Body of pancreas (tissue), 4 donors: ENCODE measurements at regions not wholly inside any gene's neighbourhood (a gene's known extent, or its start where the extent isn't known, plus 50 kb on each side); places are given as distances from the start of the nearest gene placed in this dataset.
A peak's percentile ranks its signal among the peaks of the same experiment; 100 is the strongest.

Experiments used
- ATAC-seq: fragments of 150-250 bp; one replicate; pipeline ENCODE4 v1.9.1; 2016
- DNase-seq, 4 donors: peaks; one replicate each; pipeline ENCODE4 v3.0.0-alpha.2; 2019
- H3K27ac ChIP-seq, 4 donors: fragments of 200-600 bp; sonication (generic); 1 replicate in 3 of 4; 2 replicates in 1 of 4; pipeline versions ENCODE4 v1.5.1 to v1.6.1; 2016 to 2019; ENCODE audit warnings: mild to moderate bottlenecking in 1 of 4, mixed read lengths in 1 of 4, moderate library complexity in 1 of 4
- H3K27me3 ChIP-seq, 2 donors: fragments of 200-600 bp; sonication (generic); one replicate each; pipeline ENCODE4 v1.6.0; 2016; ENCODE audit warnings: mild to moderate bottlenecking in 1 of 2
- H3K36me3 ChIP-seq, 2 donors: fragments of 200-600 bp; sonication (generic); replicated peaks in 1 of 2; 2 replicates each; pipeline ENCODE4 v1.5.1; 2016; ENCODE audit warnings: low read depth in 2 of 2; ENCODE audit not compliant: insufficient read depth in 1 of 2
- H3K4me1 ChIP-seq: fragments of 200-600 bp; sonication (generic); one replicate; pipeline ENCODE4 v1.6.0; 2016
- H3K4me3 ChIP-seq, 2 donors: fragments of 200-600 bp; sonication (generic); 1 replicate in 1 of 2; 2 replicates in 1 of 2; pipeline ENCODE4 v1.5.1; 2016 to 2019
- H3K9me3 ChIP-seq, 3 donors: fragments of 200-600 bp; sonication (generic); 1 replicate in 2 of 3; 2 replicates in 1 of 3; pipeline ENCODE4 v1.5.1; 2016
- POLR2A ChIP-seq, 3 donors: fragments of 450-650 bp; IDR thresholded peaks; one replicate each; pipeline ENCODE4 v1.6.1; 2016; ENCODE audit warnings: antibody characterized with exemption in 3 of 3, mild to moderate bottlenecking in 2 of 3
- WGBS, 2 donors: methylation state at CpG; one replicate each; pipeline ENCODE4 v1.1.5; 2017; 5-methylcytosine and 5-hydroxymethylcytosine counted together
- intact Hi-C: fragments of 100-400 bp; cut with DNase I; formaldehyde crosslinking; loops from one replicate; pipeline ENCODE4 v1.15.1; 2023
- TF ChIP-seq, protein P1 (sequence below), 7 experiments: fragments of 450-650 bp in 4 of 7; fragments of 200-600 bp in 3 of 7; sonication (generic) in 3 of 7; IDR thresholded peaks; one replicate each; pipeline ENCODE4 v1.5.1; 2016 to 2019; ENCODE audit warnings: antibody characterized with exemption in 7 of 7

DNA sequence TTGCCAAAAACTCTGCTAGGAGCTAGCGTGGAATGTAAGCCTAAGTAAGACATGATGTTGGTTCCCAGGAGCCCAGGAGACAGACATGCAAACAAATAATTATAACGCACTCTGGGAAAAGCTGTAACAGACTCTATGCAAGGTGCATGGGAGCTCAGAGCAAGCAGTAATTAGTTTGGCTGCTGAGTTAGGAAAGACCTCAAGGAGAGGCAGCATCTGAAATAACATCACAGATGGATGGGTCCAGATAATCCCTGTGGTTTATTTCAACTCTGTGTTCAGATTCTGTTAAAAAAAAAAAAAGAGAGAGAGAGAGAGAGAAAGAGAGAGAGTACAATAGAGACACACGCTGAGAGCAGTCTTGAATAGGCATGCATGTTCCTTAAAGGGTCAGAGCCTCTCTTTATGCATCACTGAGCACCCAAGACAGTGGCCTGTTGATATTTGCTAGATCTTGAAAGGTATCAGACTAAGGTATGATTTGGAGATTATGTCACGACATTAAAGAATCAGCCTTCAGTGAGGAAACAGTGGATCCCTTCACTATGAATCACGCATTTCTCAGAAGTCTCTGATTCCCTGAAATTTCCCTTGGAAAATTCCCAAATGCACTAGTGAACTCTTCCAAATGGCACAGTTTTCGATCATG lies 124.4 kb upstream of the LIPC start:
- H3K27ac ChIP-seq = no peak overlapping the region
- 57 to 63% methylated on average over 6 of the region's 6 CpGs for WGBS, 2 donors
- DNase-seq (no peak), ATAC-seq (no peak)
- no peaks in the 10 kb centered on the region for H3K27me3 ChIP-seq
- intact Hi-C loops = no loop called here
- TF ChIP-seq, protein P1, sequence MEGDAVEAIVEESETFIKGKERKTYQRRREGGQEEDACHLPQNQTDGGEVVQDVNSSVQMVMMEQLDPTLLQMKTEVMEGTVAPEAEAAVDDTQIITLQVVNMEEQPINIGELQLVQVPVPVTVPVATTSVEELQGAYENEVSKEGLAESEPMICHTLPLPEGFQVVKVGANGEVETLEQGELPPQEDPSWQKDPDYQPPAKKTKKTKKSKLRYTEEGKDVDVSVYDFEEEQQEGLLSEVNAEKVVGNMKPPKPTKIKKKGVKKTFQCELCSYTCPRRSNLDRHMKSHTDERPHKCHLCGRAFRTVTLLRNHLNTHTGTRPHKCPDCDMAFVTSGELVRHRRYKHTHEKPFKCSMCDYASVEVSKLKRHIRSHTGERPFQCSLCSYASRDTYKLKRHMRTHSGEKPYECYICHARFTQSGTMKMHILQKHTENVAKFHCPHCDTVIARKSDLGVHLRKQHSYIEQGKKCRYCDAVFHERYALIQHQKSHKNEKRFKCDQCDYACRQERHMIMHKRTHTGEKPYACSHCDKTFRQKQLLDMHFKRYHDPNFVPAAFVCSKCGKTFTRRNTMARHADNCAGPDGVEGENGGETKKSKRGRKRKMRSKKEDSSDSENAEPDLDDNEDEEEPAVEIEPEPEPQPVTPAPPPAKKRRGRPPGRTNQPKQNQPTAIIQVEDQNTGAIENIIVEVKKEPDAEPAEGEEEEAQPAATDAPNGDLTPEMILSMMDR (IDR thresholded peaks at IDR 0.05) = no peak
- no peak for TF ChIP-seq POLR2A (IDR thresholded peaks at IDR 0.05)
- no peaks in the 10 kb centered on the region for H3K4me1 ChIP-seq
- H3K4me3 ChIP-seq = no peak overlapping the region
- no peaks in the 10 kb centered on the region for H3K9me3 ChIP-seq
- no peaks in the 10 kb centered on the region for H3K36me3 ChIP-seq

DNA sequence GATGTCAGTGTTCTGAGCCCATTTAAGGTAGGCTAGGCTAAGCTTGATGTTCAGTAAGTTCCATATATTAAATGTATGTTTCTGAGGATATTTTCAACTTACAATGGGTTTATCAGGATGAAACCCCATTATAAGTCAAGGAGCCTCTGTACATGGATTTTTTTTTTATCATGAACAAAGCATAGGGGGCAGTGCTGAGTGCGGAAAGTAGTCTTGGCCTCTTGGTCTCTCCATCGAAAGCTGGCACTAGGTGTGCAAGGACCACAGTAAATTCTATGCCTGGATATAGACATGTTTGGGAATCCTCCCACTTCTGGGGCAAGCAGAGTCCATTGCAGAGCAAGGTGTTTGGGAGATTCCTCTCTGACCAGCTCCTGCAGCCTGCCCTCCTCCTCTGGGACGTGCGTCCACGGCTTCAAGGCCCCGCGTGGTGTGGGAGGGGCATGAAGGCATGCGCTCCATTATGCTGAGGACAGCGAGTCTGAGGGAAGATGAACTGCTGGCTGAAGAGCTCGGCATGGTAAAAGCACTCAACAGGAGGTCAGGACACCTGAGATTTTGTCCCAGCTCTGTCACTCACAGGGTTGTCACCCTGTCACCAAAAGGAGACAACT lies 122.9 kb upstream of the LIPC start:
- WGBS, 2 donors = 73 to 81% methylated on average over 5 to 10 of the region's 10 CpGs
- no peaks in the 10 kb centered on the region for H3K4me1 ChIP-seq
- no peak for TF ChIP-seq POLR2A (IDR thresholded peaks at IDR 0.05)
- TF ChIP-seq, protein P1 (IDR thresholded peaks at IDR 0.05) = no peak
- no peaks in the 10 kb centered on the region for H3K27me3 ChIP-seq
- H3K27ac ChIP-seq = no peak overlapping the region
- ATAC-seq (no peak), DNase-seq (no peak)
- no peak overlapping the region for H3K4me3 ChIP-seq
- H3K9me3 ChIP-seq = no peaks in the 10 kb centered on the region
- H3K36me3 ChIP-seq = no peaks in the 10 kb centered on the region
- intact Hi-C loops = no loop called here

GRCh38 chr15:58309963-58310928 lies 121.5 kb upstream of the LIPC start:
- no peaks in the 10 kb centered on the region for H3K27me3 ChIP-seq
- DNase-seq = peak in 2 of 4 donors; percentile 20 to 22
- H3K4me3 ChIP-seq = no peak overlapping the region
- 80 to 92% methylated on average over 13 to 20 of the region's 20 CpGs for WGBS, 2 donors
- H3K4me1 ChIP-seq = no peaks in the 10 kb centered on the region
- TF ChIP-seq, protein P1 (IDR thresholded peaks at IDR 0.05) = no peak
- no peak for TF ChIP-seq POLR2A (IDR thresholded peaks at IDR 0.05)
- intact Hi-C loops = no loop called here
- H3K27ac ChIP-seq = no peak overlapping the region
- no peak for ATAC-seq
- H3K9me3 ChIP-seq = no peaks in the 10 kb centered on the region
- H3K36me3 ChIP-seq = no peaks in the 10 kb centered on the region

- TF ChIP-seq, protein P1 (IDR thresholded peaks at IDR 0.05) = no peak
- TF ChIP-seq POLR2A (IDR thresholded peaks at IDR 0.05) = no peak
- H3K9me3 ChIP-seq = no peaks in the 10 kb centered on the region
- no peak overlapping the region for H3K27ac ChIP-seq
- no peaks in the 10 kb centered on the region for H3K4me1 ChIP-seq
- no peak overlapping the region for H3K4me3 ChIP-seq
- ATAC-seq (no peak), DNase-seq (no peak)
- 84 to 92% methylated on average over 4 of the region's 4 CpGs for WGBS, 2 donors
- H3K27me3 ChIP-seq = no peaks in the 10 kb centered on the region
- no peaks in the 10 kb centered on the region for H3K36me3 ChIP-seq
- intact Hi-C loops = no loop called here
These were observed 120.2 kb upstream of the LIPC start for GRCh38 chr15:58311556-58311955.
